ENCODE measurements at regions not wholly inside any gene's neighbourhood (a gene's known extent, or its start where the extent isn't known, plus 50 kb on each side); places are given as distances from the start of the nearest gene placed in this dataset.
"Not testable (repeated sequence)": the region's sequence is repeated elsewhere in the genome, so short reads cannot be mapped to it uniquely, and the experiment has no call there.

DNA sequence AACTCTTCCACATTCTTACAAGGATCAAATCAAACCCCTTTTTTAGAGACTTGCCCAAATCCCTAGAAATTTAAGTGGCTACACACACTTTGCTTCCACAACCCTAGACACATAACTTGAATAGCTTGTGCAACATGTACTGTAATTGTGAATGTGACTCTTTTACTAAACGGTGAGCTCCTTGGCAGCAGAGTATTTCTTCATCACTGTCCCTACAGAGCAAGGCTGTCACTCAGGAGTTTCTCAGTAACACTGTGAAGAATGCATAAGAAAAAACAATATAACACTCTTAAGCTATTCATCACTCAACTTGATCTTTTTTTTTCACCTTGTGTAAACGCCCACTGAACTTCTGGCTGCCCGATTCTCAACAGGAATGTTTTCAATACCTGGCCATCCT is 53.8 kb upstream of the ADAMTS18 start:
- in situ Hi-C loops (cut with HindIII; ENCODE audit: low sequenced_read_pairs) = no loop called here

DNA sequence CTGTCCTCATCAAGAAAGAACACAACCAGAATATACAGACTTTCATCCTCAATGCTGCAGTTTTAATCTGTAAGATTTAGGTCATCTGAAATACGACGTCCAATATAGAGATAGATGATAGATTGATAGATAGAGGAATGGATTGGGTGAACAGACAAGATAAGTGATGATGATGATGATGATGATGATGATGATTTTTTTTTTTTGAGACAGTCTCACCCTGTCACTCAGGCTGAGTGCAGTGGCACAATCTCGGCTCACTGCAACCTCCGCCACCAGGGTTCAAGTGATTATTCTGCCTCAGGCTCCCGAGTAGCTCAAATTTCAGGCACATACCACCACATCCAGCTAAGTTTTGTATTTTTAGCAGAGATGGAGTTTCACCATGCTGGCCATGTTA is 56.3 kb upstream of the ADAMTS18 start:
- in situ Hi-C loops (cut with HindIII; ENCODE audit: low sequenced_read_pairs) = no loop called here

DNA sequence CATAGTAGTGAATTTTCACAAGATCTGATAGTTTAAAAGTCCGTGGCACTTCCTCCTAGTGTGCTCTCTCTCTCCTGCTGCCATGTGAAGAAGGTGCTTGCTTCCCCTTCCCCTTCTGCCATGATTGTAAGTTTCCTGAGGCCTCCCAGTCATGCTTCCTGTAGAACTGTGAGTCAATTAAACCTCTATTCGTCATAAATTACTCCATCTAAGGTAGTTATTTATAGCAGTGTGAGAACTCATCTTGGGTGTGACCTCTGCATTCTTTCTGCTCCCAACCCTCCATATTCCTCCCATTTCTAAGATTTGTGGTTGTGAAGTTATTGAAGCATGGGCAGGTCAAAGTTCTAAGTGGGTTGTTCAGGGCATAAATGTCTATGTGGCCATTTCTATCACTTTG is 62.1 kb upstream of the ADAMTS18 start:
- in situ Hi-C loops (cut with HindIII; ENCODE audit: low sequenced_read_pairs) = no loop called here

DNA sequence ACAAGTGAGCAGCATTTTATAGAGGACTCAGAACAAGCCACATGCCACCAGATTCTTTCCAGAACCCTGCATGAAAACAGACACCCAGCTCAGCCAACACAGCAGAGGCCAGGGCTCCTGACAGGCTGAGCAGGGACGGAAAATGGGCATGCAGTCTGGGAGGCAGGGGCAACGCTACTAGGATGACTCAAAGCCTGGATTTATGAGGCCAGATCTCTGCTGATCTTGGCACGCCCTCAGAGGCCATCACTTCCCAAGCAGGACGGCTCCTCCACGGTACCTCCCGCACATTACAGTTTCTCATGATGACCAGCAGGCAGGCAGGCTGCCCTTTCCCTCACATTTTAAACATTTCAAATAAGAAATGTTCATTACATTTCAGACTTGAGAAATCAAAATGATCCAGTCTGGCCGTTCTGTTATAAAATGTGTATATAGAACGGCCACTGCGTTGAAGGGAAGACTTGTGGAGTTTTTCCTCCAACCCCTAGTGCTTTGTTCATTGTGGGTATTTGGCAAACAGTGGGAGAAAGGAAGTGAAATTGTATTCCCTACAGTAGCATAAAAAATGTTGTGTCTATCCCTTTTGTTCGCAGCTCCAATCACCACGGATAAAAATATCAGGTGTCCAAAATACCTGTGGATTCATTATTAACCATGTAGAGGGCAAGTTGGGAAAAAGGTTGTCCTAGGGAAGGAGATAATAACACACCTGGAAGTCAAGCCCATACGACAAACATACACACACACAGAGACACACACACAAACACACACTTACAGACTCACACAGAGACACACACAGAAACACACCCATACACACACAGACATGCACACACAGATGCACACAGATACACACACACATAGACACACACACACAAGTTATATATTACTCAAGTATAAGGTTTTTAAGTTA is 64.8 kb upstream of the ADAMTS18 start:
- in situ Hi-C loops (cut with HindIII; ENCODE audit: low sequenced_read_pairs) = no loop called here

DNA sequence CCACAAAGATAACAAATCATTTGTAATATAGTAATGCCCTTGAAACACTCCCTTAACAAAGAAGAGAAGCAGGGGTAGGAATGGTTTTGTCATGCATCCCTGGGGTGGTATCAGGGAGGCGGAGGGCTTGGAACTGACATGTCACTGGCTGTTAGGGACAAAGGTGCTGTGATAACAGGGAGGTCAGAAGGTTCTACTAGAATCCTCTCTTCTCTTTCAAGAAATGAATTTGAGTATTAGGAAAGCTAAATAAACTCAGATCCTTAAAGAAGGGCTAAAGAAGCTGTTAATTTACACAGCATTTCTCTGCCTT is 65.4 kb upstream of the ADAMTS18 start:
- in situ Hi-C loops (cut with HindIII; ENCODE audit: low sequenced_read_pairs) = no loop called here

DNA sequence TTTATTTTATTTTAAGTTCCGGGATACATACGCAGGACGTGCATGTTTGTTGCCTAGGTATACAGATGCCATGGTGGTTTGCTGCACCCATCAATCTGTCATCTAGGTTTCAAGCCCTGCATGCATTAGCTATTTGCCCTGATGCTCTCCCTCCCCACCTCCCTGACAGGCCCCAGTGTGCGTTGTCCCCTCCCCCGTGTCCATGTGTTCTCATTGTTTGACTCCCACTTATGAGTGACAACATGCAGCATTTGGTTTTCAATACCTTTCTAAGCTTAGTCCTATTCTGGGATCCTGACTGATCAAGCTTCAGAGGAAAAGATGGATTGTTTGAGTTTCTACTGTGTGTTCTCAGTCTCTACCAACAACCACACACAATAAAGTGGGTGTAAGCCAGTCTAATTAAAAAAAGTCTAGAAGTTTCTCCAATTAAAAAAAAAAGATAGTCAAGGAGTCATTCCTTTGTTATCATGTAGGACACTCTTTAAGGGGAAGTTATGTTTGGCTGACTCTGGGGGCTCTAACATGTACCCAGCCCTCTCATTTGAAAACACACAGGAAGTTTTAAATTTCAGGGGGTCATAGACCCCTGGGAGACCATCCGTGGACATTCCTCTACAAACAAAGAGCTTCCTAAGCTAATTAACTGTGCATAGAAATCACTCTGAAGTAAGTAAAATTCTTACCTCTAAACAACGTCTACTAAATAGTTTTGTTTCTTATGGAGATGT is 66.3 kb upstream of the ADAMTS18 start:
- in situ Hi-C loops (cut with HindIII; ENCODE audit: low sequenced_read_pairs) = no loop called here

DNA sequence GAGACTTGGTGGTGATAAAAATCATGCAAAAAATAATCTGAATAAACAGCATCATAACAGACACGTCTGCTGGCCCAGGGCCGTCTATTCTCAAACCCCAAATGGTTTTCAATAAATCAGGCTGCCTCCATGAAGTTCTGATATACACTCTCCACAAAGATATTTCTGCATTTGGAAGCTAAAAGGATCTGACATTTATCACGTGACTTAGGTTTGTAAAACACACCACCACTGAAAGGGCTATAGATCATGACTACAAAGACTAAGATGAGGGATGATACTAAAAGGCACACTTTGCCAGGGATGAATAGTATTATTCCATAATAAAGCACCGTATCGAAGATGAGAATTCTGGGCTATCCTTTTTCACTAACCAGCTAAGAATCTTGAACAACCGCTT is 67.6 kb upstream of the ADAMTS18 start:
- in situ Hi-C loops (cut with HindIII; ENCODE audit: low sequenced_read_pairs) = no loop called here

DNA sequence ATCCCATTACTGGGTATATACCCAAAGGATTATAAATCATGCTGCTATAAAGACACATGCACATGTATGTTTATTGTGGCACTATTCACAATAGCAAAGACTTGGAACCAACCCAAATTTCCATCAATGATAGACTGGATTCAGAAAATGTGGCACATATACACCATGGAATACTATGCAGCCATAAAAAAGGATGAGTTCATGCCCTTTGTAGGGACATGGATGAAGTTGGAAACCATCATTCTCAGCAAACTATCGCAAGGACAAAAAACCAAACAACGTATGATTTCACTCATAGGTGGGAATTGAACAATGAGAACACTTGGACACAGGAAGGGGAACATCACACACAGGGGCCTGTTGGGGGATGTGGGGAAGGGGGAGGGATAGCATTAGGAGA is 71.7 kb upstream of the ADAMTS18 start:
- in situ Hi-C loops (cut with HindIII; ENCODE audit: low sequenced_read_pairs) = not testable (repeated sequence)

DNA sequence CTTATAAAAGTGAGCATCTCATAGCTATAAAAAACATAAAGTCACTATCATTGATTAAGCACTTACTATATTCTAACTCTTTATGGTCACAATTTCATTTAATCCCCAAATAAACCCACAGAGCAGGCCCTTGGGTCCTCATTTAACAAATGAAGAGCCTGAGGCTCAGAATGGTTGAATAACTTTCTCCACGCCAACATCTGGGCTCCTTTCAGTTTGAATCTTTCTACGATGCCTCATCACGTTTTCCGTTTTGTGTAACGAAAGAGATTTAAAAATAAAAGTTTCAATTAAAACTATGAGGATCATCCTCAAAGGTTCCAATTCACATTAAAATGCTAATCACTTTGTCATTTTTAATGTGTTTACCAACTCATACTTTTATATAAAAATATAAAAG is 74.2 kb upstream of the ADAMTS18 start:
- in situ Hi-C loops (cut with HindIII; ENCODE audit: low sequenced_read_pairs) = no loop called here

DNA sequence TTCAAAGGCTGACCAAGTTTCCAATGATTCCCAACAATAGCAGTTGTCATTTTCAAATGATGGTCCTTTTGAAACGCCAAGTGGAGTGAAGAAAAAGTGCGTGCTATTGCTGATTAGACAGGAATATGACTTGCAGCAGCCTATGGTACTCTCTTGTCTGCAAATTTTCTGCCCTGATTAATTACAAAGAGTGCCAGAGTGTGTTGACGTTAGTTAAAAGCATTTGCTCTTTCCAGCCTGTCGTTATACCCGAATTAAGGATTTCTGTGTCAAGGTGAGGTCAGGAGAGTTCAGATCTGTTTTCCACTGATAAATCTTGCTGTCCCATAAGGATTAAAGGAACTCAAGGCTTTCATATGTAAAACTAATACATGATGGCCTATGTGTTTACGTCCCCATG is 75.0 kb upstream of the ADAMTS18 start:
- in situ Hi-C loops (cut with HindIII; ENCODE audit: low sequenced_read_pairs) = no loop called here

DNA sequence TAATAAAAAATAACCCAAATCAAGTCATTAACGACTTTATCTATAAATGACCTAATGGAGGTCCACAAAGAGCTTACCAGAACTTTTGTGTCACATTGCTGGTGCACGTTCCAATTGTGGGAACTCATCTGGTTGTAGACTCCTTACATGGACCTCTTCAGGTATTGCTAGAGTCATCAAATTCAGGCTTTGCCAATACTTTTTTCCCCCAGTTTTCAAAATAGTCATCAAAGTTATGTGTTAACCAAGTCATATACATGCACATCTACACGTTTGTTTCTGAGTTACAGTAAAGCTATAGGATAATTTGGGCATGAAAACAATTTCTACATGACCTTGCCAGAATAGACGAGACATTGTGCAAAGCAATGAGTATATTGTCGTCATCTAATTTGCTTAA is 76.2 kb upstream of the ADAMTS18 start:
- in situ Hi-C loops (cut with HindIII; ENCODE audit: low sequenced_read_pairs) = no loop called here

DNA sequence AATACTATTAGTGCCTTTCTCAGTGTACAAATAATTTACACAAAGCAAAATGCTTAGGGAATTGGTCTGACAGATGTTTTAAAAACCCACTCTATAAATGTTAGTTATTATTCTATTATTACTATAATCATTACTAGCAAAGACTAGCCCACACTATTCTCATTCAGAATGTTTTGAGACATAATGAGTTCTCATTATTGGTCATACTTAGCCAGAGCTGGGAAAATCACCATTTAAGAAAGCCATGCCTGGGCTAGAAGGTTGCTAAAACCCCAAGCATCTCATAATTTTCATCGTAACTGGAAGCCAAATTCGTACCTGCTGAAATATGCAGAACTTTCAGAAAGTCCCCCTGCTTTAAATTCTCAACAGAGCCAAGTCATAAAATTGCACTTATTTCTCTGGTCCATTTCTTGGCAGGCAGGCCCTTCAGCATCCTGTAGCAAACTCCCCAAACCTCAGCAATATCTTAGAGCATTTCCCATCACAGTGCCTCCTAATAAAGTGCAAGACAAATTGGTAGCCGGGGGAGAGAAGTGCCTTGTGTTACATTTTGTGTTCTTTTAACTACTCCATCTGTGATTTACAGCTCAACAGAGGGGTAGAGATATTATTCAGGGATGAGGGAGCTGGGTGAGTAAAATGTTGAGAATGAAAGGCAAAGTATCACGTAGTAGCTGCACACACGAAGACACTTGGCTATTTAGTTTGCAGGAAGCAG is 79.8 kb upstream of the ADAMTS18 start:
- in situ Hi-C loops (cut with HindIII; ENCODE audit: low sequenced_read_pairs) = no loop called here

DNA sequence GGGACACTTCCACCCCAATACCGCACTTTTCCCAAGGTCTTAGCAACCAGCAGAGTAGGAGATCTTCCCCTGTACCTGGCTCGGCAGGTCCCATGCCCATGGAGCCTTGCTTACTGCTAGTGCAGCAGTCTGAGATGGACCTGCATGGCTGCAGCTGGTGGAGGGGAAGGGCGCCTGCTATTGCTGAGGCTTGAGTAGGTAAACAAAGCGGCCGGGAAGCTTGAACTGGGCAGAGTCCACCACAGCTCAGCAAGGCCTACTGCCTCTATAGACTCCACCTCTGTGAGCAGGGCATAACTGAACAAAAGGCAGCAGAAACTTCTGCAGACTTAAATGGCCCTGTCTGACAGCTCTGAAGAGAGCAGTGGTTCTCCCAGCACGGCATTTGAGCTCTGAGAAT is 90.4 kb upstream of the ADAMTS18 start:
- in situ Hi-C loops (cut with HindIII; ENCODE audit: low sequenced_read_pairs) = not testable (repeated sequence)

DNA sequence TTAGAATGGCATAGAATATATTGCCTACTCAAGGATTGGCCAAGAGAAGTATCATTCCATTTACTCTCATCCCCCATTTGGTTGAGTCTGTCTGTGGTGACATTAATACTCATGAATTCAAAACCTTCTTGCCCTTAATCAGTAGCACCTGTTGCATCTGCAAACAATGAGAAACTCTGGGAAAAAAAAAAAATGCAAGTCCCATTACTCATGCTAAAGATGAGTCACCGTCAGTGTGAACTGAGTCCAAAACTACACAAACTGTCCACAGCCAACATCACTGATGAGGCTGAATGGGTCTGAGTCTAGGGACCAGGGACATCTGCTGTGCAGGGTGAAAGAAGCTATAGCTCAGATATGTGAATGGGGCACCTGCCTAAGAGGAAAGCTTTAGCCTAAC is 96.9 kb upstream of the ADAMTS18 start:
- in situ Hi-C loops (cut with HindIII; ENCODE audit: low sequenced_read_pairs) = no loop called here

DNA sequence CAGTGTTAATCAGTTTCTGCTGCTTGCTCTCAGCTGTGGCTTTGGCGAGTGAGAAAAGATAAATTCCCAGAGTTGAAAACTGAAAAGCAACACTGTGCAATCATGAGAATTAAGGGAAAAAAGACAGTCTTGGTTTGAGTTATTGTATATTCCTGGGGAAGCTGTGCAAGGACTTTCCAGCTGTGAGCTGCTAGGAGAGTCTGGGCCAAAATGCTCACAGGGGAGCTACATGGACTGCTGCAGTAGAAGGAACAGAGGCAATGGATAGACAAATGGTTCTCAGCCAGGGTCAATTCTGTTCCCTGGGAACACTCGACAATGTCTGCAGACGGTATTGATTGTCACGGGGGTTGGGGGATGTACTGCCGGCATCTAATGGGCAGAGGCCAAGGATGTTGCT is 102.0 kb upstream of the ADAMTS18 start:
- in situ Hi-C loops (cut with HindIII; ENCODE audit: low sequenced_read_pairs) = no loop called here

DNA sequence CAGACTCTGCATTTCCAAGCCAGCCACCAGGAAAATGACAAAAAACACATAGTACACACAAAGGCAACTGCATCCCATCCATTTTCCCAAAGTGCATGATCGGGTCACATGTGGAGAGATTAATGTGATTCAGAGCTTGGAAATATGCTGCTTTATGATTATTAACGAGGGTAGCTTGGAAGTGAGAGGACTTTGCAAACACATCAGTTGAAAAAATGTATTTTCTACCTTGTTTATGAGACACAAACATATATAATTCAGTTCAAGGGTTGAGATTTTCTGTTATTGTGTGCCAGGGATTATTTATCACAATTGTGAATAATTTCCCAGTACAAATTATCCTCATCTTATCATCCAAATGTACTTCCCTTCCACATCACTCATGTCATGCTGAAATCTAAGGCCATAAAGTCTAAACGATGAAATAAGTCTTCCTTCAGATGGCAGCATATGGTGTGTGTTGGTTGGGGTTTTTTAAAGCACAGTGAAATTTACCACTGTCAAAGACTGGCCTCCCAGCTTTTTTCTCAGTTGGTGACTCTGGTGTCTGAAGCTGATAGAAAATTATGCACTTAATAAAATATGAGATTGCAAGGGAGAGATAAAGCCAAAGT is 104.7 kb upstream of the ADAMTS18 start:
- in situ Hi-C loops (cut with HindIII; ENCODE audit: low sequenced_read_pairs) = no loop called here

DNA sequence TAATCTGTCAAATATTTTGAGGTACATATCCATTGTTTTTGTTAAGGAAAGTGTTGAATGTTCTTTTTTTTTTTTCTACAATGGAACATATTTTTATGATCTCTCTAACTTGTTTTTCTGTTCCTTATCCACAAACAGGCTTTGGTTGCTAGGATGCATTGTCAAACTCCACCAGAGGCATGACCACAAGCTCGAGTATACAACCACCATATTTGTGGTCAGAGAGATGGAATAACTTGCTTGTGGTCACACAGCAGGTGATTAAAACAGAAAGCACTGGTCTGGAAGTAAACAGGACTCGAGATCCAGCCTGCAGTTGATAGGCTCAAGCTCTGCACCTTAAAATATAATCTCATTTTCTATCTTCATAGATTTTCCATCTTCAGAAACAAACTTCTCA is 105.8 kb upstream of the ADAMTS18 start:
- in situ Hi-C loops (cut with HindIII; ENCODE audit: low sequenced_read_pairs) = no loop called here

DNA sequence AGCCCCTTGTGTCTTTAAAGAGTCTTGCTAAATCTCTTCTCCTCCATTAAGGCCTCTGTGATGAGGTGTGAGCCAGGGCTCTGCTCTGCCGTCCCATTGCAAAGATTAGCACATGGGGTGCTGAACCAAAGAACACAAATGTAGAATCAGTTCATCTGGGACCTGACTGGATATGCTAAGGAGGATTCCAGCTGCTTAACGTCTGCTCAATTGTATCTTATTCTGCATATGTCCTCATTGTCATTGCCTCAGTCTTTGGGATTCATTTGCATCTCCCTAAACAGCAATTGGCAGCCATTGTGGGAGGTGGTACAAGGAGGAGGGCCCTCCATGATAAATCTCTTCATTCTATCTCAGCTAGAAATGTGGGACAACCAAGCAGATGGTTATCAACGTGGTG is 106.3 kb upstream of the ADAMTS18 start:
- in situ Hi-C loops (cut with HindIII; ENCODE audit: low sequenced_read_pairs) = no loop called here

DNA sequence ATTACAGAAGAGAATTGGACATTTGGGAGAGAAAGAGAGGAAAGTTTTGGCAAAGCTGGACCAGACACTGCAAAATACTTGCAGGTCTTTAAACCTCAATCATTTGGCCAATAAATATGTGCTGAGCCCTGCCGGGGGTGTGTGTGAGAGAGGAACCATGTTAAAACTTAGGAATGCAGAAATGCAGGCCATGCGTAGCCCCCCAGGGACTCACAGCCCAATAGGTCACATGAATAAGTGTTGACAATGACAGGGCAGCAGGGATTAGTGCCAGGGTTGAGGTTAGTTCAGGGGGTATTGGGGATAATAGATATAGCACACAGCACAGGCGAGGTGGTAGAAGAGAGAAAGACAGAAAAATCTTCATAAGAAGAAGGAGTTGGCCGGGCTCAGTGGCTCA is 113.3 kb upstream of the ADAMTS18 start:
- in situ Hi-C loops (cut with HindIII; ENCODE audit: low sequenced_read_pairs) = no loop called here

DNA sequence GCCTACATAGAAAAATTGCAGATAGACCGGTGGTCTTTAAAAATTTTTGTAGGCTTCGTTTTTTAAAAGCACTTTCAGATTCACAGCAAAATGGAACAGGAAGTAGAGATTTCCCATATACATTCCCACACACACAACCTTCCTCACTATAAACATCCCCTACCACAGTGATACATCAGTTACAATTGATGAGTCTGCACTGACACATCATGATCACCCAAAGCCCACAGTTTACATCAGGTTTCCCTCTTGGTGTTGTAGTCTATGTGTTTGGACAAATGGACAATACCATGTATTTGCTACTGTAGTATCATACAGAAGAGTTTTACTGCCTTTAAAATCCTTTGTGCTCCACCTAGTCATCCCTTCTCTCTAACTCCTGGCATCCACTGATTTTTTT is 113.9 kb upstream of the ADAMTS18 start:
- in situ Hi-C loops (cut with HindIII; ENCODE audit: low sequenced_read_pairs) = no loop called here

DNA sequence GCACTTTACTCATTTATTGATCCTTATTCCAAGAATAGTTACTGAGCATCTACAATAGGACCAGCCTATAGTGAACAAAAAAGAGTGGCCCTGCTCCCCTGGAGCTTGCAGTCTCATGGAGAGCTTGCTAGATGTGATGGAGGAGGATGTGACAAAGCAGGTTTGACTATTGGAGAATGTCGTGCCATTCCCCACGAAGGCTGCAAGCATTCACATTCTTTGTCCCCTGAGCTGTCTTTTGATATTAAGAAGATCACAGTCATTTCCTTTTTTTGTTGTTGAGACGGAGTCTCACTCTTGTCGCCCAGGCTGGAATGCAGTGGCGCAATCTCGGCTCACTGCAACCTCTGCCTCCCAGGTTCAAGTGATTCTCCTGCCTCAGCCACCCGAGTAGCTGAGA is 115.0 kb upstream of the ADAMTS18 start:
- in situ Hi-C loops (cut with HindIII; ENCODE audit: low sequenced_read_pairs) = no loop called here
